Lower leg skin (tissue), 4 donors: ENCODE measurements at regions not wholly inside any gene's neighbourhood (a gene's known extent, or its start where the extent isn't known, plus 50 kb on each side); places are given as distances from the start of the nearest gene placed in this dataset.

Source experiments
- DNase-seq, 2 donors: peaks; one replicate each; pipeline ENCODE4 v3.0.0-alpha.2; 2019; ENCODE audit warnings: low spot score in 2 of 2
- H3K4me3 ChIP-seq: fragments of 200-600 bp; sonication (generic); 2 replicates; pipeline ENCODE4 v1.5.1; 2017; ENCODE audit warnings: mild to moderate bottlenecking, low read depth; ENCODE audit not compliant: poor library complexity, severe bottlenecking
- CTCF ChIP-seq, 3 donors: fragments of 450-650 bp; IDR thresholded peaks; one replicate each; pipeline ENCODE4 v1.5.1; 2016; ENCODE audit warnings: antibody characterized with exemption in 3 of 3, mild to moderate bottlenecking in 3 of 3, moderate library complexity in 2 of 3
- POLR2A ChIP-seq, 2 donors: fragments of 450-650 bp; IDR thresholded peaks; one replicate each; pipeline ENCODE4 v1.6.1; 2016 to 2017; ENCODE audit warnings: antibody characterized with exemption in 2 of 2, mild to moderate bottlenecking in 1 of 2, moderate library complexity in 1 of 2
- WGBS, 2 donors: methylation state at CpG; one replicate each; pipeline ENCODE4 v1.1.5; 2018; 5-methylcytosine and 5-hydroxymethylcytosine counted together
- intact Hi-C: fragments of 100-400 bp; cut with DNase I; formaldehyde crosslinking; loops from one replicate; pipeline ENCODE4 v1.15.0; 2023; ENCODE audit warnings: low total_unique reads

- intact Hi-C loops: no loop called here
- no peak for DNase-seq
Measured at GRCh38 chrX:45502396-45502795, 301.7 kb upstream of the DIPK2B start.

GRCh38 chrX:45497290-45497689, 296.6 kb upstream of the DIPK2B start:
- TF ChIP-seq POLR2A (IDR thresholded peaks at IDR 0.05): no peak
- TF ChIP-seq CTCF (IDR thresholded peaks at IDR 0.05): no peak
- WGBS, 2 donors: 80 to 86% methylated on average over 3 of the region's 3 CpGs
- no peak overlapping the region for H3K4me3 ChIP-seq
- intact Hi-C loops: no loop called here
- no peak for DNase-seq

More at GRCh38 chrX:45502396-45502795, 301.7 kb upstream of the DIPK2B start:
- WGBS, 2 donors: 76 to 85% methylated on average over 2 of the region's 2 CpGs
- H3K4me3 ChIP-seq: no peak overlapping the region
- TF ChIP-seq POLR2A (IDR thresholded peaks at IDR 0.05) (no peak), CTCF (IDR thresholded peaks at IDR 0.05) (no peak)

- no peak overlapping the region for H3K4me3 ChIP-seq
- WGBS, 2 donors: 69 to 71% methylated on average over 1 of the region's 1 CpG
- intact Hi-C loops: loop anchor here (5.0 kb wide), 1 partner anchor 148 kb away; no protein-coding TSS in a partner anchor
- TF ChIP-seq POLR2A (IDR thresholded peaks at IDR 0.05): no peak
- TF ChIP-seq CTCF (IDR thresholded peaks at IDR 0.05): no peak
- no peak for DNase-seq
Measured at GRCh38 chrX:45485719-45486118, 285.0 kb upstream of the DIPK2B start.

- intact Hi-C loops: no loop called here
- WGBS, 2 donors: 58 to 64% methylated on average over 4 of the region's 4 CpGs
- no peak overlapping the region for H3K4me3 ChIP-seq
- no peak for TF ChIP-seq POLR2A (IDR thresholded peaks at IDR 0.05)
- TF ChIP-seq CTCF (IDR thresholded peaks at IDR 0.05): no peak
- no peak for DNase-seq
Measured at GRCh38 chrX:45479835-45480422, 279.3 kb upstream of the DIPK2B start.

- WGBS, 2 donors: 68 to 74% methylated on average over 4 of the region's 4 CpGs
- TF ChIP-seq POLR2A (IDR thresholded peaks at IDR 0.05) (no peak), CTCF (IDR thresholded peaks at IDR 0.05) (no peak)
- DNase-seq: no peak
- no peak overlapping the region for H3K4me3 ChIP-seq
- intact Hi-C loops: no loop called here
Measured at GRCh38 chrX:45479196-45479834, 278.6 kb upstream of the DIPK2B start.
